HG02759 (cell line): ENCODE measurements at regions not wholly inside any gene's neighbourhood (a gene's known extent, or its start where the extent isn't known, plus 50 kb on each side); places are given as distances from the start of the nearest gene placed in this dataset.

Experiments used
- ATAC-seq: cut with Tn5 transposase; IDR thresholded peaks from one replicate; pipeline ENCODE4 v1.9.1; 2021; ENCODE audit warnings: mild to moderate bottlenecking, moderate library complexity; ENCODE audit not compliant: unreplicated experiment

DNA sequence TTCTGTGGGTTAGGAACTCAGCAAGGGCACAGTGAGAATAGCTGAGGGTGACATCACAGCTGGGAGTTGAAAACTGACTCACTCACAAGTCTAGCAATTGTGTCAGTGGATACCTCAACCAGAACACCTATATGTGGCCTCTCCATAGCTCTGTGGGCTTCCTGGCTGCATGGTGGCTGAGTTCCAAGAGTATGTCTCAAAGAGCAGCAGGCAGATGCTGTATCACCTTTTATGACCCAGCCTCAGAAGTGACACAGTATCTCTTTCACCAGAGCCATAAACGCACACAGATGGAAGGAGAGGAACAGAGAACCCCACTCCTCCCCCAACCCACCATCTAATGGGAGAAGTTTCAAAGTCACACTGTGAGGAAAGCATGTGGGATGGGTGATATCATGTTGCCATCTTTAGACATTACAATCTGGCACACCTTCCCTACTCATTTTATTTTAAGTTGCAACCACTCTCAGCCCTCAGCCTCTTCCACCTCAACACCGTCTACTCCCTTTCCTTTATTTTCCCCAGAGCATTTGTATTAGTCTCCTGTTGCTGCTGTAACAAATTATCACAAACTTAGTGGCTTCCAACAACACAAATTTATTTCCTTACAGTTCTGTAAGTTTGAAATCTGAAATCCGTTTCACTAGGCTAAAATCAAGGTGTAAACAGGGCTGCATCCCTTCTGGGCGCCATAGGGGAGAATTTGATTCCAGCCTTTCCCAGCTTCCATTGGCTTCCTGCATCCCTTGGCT, 134.6 kb upstream of the SPATS2L start:
- no peak for ATAC-seq

DNA sequence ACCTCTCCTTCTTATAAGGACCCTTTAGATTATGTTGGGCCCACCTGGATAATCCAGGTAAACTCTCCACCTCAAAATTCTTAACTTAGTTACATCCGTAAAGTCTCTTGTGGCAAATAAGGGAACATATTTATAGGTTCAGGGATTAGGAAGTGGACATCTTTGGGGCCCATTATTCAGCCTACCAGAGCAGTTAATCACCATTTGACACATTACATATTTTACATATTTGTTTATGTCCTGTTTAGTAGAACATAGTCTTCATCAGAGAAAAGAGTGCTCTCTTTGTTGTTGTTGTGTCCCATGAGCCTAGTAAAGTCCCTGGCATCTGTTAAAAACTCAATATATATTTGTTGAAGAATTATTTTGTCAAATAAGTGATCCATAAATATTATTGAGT, 134.0 kb upstream of the SPATS2L start:
- no peak for ATAC-seq

DNA sequence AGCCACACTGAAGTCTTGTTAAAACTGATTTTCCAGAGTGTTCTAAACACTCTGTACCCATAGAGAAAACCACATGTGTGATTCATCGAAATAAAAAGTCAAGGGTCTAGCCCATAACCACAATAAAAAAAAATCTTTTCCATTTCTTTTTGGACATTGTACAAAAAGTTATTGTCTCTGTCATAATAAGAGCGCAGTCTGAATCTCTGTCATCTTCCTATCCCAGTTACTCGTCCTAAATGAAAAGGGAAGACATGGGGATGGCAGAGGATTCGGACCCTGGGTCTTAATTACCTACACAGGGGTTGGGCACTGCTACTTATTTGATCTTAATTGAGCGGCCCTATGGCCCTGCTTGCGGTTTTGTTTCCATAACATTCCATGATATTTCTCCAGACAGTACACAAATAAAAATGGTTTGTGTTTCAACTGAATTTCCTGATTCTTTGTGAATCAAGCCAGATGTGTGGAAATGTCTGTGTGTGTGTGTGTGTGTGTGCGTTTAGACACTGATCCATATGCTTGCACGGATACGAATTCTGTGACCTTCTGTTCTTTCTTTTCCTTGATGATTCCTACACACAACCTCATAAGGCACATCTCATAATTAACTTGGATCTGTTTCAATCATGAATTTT, 133.4 kb upstream of the SPATS2L start:
- ATAC-seq: no peak

DNA sequence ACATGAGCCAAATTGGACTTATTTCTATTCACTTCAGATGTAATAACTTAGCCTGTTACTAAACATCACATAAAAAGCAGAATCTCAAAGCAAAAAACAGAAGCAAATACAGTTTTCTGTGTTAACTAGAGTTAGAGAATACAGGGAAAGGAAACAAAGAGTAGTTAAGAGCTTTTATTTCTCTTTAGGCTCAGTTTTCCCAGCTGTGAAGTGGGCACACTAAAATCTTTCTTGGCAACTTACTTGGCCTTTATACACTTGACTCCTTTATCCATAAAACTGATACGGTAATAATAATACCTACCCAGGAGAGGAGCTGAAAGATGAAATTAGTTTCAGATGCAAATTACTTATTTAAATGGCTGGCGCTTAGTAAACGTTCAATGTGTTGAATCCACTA, 132.8 kb upstream of the SPATS2L start:
- ATAC-seq: no peak

DNA sequence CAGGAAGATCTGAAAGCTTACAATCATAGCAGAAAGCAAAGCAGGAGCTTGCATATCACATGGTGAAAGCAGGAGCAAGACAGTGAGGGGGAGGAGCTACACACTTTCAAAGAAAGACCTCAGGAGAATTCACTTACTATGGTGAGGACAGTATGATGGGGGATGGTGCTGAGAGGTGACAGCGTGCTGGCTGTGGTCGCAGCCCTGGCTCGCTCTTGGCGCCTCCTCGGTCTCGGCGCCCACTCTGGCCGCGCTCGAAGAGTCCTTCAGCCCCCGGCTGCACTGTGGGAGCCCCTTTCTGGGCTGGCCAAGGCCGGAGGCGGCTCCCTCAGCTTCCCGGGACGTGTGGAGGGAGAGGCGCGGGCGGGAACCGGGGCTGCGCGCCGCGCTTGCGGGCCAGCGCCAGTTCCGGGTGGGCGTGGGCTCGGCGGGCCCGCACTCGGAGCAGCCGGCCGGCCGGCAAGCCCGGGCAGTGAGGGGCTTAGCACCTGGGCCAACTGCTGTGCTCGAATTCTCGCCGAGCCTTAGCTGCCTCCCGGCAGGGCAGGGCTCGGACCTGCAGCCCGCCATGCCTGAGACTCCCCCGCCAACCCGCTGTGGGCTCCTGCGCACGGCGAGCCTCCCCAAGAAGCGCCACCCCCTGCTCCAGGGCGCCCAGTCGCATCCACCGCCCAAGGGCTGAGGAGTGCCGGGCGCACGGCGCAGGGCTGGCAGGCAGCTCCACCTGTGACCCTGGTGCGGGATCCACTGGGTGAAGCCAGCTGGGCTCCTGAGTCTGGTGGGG, 131.9 kb upstream of the SPATS2L start:
- ATAC-seq: no peak

DNA sequence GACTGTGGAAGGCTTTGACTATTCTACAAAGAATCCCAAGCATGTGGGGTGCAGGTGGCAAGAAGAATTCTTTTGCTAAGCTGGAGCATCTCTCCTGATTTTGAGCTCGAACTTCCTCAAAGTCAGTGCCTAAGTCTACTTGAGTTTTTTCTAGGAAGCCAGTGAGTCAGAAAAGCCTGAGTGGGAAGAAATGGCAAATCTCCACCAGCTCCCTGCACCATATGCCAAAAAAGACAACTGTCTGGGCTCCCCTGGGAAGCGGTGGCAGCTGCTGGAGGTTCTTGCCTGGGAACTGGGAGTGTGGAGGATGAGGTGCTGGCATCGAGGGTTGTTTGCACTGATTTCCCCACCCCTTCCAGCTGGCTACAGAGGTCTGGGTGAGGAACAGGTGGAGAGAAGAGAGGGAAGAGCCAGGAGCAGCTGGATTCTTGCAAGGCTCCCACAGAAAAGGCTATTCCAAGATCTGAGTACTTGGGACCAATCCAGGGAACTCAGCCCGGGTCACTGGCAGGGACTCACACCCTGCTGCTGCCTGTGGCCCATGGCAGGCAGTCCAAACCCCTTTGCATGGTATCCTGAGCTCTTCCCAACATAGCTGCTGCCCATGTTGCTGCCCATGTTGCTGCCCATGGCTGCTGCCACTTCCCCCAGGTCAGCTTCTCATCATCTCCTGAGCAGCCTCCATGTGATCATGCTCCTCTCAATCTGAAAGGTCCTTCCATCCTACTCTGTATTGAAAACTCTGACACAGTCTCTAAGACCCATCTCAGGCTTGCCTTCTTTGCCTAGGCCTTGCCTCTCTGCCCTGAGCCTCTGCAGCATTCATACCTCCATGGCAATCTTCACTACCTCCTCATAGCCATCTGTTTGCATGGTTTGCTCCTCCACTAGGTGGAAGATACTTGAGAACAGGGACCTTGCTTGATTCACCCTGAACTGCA, 128.3 kb upstream of the SPATS2L start:
- ATAC-seq: no peak

DNA sequence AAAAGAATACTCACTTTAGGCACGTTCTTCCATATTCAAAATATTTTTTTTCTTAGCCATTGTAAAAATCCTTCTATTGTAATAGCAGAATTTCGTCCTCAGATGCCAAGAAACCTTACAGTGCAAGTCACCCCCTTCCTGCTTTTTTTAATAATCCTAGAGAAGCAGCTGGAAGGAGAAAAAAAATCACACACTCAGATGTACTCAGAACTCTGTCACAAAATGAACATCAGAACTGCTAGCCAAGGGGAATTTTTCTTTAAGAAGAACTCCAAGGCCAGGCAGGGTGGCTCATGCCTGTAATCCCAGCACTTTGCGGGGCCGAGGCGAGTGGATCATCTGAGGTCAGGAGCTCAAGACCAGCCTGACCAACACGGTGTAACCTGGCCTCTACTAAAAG, 127.3 kb upstream of the SPATS2L start:
- no peak for ATAC-seq

DNA sequence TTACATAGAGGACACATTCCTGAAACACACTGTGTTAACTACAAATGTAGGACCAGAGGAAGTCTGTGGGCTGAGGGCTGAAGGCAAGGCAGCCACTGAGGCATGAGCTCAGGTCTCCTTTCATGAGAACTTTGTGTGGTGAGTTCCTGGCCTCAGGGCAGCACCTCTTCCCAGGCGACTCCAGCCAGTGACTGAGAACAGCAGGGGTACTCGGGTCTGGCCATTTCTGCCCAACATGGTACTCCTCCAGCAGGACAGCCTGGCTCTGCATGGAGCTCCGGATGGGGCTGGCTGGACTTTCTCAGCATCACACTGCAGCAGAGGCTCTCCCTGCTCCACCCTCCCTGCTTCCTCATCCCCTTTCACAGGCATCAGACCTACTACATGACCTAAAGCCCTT, 125.5 kb upstream of the SPATS2L start:
- ATAC-seq: no peak

DNA sequence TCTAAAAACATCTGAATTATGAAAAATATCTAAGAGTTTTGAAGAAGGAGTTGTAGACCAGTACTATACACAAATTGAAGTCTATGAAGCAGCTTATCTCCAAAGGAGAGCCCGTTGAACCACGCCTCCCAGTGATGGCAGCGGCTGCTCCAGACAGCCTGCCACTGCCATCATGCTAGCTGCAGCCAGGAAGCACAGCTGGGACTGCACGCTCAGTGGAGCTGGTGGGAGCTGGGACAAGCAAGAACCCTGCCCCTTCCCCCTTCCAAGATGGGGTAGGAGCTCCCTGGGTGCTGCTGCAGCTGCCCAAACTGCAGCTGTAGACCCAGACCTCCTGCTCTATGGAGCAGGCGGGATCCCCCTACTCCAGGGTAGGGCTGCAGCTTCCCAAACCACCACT, 124.7 kb upstream of the SPATS2L start:
- no peak for ATAC-seq

DNA sequence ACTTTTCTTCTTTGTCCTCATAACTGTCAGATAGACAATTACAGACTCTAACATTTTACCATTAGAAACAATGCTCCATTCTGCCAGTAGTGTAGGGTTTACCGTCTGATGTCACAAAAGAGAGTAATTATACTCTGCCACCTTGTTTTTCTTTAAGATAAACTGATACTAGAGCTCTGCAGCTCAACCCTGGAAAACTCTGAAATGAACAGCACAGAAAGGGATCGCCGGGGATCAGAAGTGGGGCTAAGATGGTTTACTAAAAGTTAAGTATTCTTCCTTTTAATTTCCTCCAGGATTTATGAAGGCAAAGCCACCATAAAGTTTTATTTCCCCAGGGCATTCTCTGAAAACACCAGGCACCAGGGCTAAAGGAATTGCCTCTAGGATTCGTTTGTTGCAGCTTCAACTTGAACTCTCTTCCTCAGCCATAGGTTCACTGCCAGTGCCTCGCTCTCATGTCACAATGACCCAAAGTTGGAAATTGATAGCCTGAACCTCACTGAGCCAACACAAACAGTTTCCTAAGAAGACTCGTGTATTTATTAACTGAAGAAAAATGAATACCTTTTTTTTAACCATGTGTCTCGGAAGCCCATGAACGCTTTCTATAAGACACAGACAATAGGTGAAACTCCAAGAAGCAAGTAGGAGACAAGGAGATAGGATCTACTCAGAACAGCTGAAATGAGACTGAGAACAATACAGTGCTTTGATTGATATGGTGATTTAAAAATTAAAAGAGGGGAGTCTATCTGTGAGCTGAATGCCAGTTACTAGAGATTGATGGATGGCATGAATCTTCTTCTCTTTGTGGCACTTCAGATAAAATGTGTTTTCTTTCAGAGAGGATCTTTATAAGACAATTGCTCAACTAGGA, 121.5 kb upstream of the SPATS2L start:
- no peak for ATAC-seq

DNA sequence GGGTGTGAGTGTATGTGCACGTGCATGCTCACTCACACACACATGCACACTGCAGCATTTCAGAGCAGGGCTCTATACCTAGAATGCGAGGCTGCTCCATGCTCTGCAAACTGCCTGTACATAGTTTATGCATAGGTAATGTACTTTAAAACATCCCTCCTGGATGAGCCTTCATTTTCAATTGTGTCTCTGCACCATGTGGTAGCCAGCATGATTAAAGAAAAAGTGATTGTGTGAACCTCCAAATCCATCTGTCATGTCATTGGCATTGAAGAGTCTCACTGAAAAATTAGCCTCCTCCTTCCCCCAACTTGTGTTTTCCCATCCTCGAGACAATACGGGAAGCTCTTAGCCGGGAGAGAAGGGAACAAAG, 120.9 kb upstream of the SPATS2L start:
- no peak for ATAC-seq

DNA sequence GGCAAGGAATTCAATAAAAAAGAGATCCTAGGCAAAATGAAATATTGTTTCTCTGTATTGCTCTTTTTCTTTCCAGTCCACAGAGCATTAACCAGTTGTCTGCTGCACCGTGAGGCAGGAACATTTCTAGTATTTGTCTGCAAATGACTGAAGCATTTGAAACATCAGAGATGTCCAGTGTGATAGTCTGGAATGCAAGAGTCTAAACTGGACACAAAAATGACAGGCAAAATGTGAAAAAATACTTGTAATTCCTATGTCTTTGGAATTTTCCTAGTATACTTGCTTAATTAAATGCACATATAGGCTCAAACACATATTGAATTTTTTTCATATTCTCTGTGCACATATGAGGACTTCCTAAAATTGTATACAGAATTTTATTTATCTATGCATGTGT, 120.5 kb upstream of the SPATS2L start:
- no peak for ATAC-seq

DNA sequence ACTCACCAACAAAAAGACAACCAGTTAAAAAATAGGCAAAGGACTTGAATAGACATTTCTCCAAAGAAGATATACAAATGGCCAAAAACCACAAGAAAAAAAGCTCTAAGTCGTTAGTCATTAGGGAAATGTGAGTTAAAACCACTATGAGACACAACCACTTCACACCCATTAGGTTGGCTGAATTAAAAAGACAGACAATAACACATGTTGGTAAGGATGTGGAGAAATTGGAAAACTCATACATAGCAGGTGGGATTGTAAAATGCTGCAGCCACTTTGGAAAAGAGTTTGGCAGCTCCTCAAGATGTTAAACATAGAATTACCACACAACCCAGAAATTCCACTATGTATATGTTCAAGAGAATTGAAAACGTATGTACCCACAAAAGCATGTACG, 117.6 kb upstream of the SPATS2L start:
- ATAC-seq: no peak

DNA sequence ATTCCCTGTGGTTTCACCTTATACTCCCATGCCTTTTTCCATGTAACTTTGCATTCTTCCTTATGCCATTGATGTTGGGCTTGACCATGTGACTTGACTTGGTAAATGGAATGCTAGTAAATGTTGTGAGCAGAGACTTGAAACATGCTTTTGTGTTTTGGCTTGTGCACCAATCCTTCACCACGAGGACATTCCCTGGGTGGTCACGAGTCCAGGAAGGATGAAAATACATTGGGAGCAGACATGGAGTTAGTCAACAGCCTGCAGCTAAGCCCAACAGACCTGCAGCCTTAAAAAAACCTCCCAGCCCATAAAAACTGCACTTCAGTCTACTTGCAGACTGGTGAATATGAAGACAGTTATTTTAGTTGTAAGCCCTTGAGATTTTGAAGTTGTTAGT, 116.5 kb upstream of the SPATS2L start:
- ATAC-seq: no peak

DNA sequence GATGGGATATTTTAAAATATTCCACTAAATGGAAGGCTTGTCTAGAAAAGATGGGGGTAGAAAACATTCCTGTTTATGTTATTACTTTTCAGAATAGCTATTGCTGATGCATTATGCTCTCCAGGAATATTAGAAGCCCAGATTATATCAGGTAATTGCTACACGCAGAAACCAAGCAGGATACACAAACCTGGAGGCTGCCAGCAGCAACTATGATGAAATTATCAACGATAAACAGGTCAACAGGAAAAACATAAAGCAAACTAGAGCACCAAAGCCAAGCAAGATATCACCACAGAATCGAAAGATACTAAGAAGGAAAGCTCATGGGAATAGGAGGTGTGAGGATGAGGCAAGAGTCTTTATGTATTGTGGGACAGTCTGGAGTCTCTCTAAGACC, 113.2 kb upstream of the SPATS2L start:
- no peak for ATAC-seq

DNA sequence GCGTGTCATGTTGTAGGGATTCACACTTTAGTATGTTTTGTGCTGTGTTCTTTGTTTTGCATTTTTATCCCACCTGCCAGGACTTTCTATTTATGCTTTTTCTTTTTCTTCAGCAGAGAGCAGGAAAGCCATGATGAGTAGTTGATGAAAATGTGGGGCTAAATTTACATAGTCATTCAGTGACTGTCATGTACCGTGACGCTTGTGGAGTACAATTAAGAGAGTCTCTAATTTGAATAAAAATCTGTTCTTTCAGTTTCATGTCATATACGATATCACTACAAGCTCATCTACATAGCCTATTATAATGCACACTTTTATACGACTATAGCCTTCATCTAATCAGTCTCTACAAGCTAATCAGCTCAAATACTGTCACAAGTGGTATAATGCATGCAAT, 112.7 kb upstream of the SPATS2L start:
- ATAC-seq: peak; percentile 53

DNA sequence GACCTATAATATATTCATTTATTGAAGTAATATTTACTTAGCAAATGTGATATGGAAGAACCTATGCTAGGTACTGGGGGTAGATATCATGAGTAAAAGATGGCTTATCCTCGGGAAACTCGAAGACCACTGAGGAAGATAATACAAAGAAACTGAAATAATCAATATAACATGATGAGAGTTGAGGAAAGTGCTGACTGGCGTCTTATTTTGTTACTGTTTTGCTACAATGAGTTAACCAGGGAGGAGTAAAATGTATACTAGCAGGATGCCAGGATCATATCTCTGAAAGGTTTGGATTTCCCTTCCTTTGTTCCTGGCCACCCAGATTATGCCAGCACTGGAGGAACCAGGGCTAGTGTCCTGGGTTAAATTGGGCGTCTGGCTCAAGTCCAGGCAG, 111.7 kb upstream of the SPATS2L start:
- no peak for ATAC-seq

DNA sequence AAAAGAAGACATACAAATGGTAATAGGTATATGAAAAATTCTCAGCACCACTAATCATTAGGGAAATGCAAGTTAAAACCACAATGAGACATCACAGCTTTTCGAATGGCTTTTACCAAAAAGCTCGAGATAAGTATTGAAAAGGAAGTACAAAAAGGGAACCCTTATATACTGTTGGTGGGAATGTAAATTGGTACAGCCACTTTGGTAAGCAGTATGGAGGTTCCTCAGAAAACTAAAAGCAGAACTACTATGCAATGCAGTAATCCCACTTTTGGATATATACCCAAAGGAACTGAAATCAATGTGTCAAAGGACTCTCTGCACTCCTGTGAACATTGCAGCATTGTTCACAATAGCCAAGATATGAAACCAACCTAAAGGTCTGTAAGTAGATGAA, 107.5 kb upstream of the SPATS2L start:
- no peak for ATAC-seq

DNA sequence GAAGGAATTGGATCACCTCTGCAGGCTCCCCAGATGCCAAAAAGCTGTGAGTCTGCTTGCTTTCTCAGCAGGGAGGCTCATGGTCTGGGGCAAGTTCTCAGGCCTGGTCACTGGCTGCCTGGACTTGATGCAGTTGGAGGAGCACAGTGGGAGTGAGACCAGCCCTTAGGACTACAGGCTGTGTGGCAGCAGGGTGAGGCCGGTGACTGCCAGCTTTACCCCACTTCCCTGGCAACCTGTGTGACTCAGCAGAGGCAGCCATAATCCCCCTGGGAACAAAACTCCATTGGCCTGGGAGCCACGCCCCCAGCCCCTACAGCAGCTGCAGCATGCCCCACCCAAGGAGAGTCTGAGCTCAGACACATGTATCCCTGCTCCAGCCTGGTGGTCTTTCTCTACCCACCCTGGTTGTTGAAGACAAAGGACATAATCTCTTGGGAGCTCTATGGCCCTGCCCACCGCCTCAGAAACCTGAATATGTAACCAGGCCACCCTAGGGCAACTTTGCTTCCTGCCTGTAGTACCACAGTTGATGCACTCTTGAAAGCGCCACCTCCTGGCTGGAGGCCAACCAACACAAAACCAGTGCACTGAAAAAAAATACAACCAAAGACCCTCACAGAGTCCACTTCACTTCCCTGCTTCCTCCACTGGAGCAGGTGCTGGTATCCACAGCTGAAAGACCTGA, 106.8 kb upstream of the SPATS2L start:
- no peak for ATAC-seq
